LHCN-M2 (cell line): ENCODE measurements at regions not wholly inside any gene's neighbourhood (a gene's known extent, or its start where the extent isn't known, plus 50 kb on each side); places are given as distances from the start of the nearest gene placed in this dataset.

ENCODE experiments used
- DNase-seq: peaks from one replicate; pipeline ENCODE4 v3.0.0-alpha.2; 2012; ENCODE audit warnings: low read depth

DNA sequence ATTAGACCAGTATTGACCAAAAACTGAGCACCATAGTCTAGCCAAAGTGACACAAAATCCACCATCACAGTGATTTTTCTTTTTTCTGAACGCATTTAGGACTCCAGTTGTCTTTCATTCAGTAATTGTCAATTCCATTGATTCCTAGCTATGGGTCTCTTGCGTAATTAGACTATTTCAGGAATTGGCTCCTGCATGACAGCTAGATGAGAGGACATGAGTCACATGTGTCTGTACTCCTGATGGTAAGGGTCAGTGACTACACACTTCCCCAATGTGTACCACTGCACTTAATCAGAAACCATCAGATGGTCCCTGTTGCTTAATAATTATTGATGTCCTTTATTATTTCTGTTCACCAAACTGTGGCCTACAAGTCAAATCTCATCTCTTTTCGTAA, 469.5 kb downstream of the POM121L12 start:
- no peak for DNase-seq

- DNase-seq, result no peak
These were observed 482.9 kb downstream of the POM121L12 start for GRCh38 chr7:53518319-53518718.

GRCh38 chr7:53520841-53521240, 485.4 kb downstream of the POM121L12 start:
- no peak for DNase-seq

DNA sequence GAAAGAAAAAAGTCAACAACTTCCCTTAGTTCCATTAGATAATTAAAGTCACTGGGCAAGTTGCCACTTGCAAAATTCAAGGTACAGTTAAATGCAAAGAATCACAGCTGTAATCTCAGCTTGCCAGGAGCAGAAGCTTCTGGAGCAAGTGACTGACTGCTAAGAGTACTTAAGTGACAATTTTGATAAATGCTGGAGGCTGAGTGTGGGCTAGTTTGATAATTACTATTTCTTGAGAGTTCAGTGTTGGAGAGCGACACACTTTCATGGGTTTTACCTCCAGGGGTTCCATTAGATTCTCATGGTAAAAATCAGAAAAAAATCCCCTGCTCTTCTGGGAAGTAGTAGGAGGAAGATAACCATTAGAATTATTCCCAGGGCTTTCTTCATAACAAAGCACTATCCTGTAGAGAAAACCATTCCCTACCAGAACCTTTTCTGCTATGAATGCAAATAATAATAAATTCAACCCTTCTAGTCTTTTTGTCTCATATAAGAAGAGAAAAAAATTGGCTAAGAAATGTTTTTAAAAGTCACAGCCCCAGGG, 486.3 kb downstream of the POM121L12 start:
- DNase-seq, result no peak

GRCh38 chr7:53539558-53539957, 504.1 kb downstream of the POM121L12 start:
- DNase-seq, result no peak

GRCh38 chr7:53541475-53541874, 506.0 kb downstream of the POM121L12 start:
- peak; percentile 30 for DNase-seq

- DNase-seq, result no peak
These were observed 506.7 kb downstream of the POM121L12 start for GRCh38 chr7:53542157-53542556.
